Umbilical cord (tissue), 1 donor: ENCODE measurements at regions not wholly inside any gene's neighbourhood (a gene's known extent, or its start where the extent isn't known, plus 50 kb on each side); places are given as distances from the start of the nearest gene placed in this dataset.

Source experiments
- DNase-seq: peaks from one replicate; pipeline ENCODE4 v3.0.0-alpha.2; 2015; ENCODE audit warnings: low spot score

DNA sequence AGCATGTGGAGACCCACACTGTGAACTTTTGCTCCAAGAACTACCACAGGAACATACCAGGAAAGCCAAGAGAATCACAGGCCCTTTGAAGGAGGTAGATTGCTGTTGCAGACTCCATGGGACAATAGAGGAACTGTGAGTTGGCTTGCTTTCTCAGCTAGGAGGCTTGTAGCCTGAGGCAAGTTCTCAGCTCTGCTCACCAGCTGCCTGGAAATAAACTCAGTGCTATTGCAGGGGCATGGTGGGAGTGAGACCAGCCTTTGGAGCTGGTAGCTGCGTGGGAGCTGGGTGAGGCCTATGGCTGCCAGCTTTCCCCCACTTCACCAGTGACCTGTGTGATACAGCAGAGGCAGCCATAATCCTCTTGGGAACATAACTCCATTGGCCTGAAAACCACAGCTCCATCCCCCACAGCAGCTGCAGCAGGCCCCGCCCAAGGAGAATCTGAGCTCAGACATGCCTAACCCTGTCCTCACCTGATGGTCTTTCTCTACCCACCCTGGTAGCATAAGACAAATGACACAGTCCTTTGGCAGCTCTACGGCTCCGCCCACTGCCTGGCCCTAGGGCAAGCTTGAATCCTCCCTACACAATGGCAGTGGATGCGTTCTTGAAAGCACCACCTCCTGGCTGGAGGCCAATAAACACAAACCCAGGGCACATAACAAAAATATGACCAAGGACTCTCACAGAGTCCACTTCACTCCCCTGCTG, 389.5 kb downstream of the KIF4B start:
- DNase-seq = no peak

DNA sequence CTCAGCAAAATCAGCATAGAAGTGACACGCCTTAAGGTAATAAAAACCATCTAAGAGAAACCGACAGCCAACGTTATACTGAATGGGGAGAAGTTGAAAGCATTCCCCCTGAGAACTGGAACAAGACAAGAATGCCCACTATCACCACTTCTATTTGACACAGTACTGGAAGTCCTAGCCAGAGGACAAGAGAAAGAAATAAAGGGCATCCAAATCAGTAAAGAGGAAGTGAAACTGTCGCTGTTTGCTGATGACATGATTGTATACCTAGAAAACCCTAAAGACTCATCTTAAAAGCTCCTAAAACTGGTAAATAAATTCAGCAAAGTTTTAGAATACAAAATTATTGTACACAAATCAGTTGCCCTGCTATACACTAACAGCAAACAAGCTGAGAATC, 393.3 kb downstream of the KIF4B start:
- no peak for DNase-seq

DNA sequence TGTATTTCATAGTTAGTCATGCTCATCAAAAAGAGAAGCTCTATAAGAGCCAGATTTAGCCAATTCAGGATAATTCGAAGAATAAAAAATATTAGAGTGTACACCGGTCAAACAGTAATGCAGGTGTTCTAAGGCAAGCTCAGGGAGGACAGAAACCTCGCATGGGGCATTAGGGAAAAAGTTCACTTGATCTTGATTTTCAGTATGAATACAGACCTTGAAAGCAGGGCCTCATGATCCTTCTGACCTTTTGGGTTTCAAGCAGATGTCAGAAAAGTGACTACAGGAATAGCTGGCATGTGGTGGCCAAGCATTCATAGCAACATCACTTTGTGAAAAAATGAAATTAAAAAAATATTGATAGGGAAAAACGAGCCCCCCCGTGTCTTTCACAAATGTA, 394.9 kb downstream of the KIF4B start:
- DNase-seq = no peak

DNA sequence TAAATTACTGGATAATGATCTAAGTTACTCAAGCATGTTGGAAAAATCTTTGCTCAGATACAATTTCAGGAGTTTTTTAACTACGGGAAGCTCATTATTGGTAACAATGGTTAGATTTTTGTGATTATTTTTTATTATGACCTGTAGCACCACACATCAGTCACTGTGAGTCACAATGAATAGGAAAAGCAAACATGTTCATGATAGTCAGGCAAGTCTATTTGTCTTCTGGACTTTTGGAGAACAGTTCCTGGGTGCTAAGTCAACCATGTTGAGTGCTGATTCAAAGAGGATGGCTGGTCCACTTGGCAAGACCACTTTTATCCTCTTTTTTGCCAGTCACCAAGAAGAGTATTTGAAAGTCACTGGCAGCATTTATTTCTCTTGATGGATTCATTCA, 403.2 kb downstream of the KIF4B start:
- DNase-seq = no peak

DNA sequence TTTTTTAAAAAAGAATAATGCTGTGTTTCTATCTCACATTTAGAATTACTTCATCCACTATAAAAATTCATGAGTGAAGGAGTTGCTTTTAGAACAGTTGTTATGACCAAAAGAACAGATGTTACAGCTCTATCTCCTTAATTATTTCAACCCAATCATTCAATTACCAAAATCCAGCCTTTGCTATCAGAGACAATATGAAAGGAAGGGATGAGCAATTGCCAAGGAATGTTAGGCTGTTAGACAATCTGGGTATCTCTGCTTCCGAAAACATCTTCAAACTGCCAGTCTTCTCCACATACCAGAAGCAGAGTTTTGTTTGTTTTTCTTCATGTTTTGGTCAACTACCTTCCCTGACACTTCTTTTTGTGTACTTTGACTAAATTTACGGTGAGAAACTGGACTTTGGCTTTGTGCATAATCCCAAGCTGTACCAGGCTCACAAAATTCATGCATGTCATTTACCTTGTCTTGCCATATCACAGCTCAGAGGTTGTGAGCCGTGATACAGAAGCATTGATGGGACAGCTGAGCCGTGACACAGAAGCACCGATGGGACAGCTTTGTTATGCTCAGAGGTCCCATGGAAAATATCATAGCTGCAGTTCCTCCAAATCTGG, 405.5 kb downstream of the KIF4B start:
- peak; percentile 17 for DNase-seq

DNA sequence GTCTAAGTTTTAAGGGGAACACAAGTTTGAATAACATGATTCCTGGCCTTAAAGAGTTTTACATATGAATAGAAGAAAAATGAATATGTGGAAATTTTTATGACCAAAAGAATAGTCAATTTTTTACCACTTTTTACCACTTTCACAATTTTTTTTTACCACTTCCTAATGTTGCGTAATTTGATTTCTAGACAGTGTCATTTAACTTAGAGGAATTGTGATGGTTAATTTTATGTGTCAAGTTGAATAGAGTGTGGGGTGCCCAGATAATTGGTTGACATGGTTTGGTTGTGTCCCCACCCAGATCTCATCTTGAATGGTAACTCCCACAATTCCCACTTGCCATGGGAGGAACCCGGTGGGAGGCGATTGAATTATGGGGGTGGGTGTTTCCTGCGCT, 416.6 kb downstream of the KIF4B start:
- DNase-seq = no peak

DNA sequence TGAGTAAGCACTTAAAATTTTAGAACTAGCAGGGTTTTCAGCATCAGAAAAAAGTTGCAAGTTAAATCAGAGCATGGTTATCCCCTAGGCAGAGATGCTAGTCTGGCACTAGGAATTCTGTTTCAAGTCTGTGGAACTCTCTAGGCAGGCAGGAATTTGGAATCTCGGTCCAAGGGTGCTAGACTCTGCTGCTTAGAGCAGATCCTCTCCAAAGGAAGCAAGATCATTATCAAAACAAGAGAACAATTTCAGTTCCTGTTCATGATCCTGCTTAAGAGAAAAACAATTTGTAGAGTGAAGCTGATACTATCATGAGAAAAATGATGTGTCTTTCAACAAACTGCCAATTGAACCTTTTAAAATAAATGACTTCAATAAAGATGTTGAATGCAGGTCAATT, 420.7 kb downstream of the KIF4B start:
- DNase-seq = no peak

DNA sequence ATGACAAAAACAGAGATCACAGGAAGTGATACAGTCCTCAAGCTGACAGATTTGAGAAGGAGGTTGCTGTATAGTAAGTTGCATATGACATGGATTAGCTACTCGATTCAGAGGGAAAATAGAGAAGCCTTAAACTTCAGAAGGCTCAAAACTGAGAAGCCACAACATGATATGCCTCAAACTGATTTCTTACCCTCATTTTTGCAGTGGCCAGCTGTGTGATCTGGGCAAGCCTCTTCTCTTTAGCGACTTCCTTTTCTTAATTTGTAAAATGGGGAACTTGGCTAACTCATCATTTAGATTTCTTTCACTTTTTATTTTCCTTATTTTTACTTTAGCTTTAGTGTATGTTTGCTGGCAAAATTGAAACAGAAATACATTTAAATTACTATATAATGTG, 421.1 kb downstream of the KIF4B start:
- no peak for DNase-seq

DNA sequence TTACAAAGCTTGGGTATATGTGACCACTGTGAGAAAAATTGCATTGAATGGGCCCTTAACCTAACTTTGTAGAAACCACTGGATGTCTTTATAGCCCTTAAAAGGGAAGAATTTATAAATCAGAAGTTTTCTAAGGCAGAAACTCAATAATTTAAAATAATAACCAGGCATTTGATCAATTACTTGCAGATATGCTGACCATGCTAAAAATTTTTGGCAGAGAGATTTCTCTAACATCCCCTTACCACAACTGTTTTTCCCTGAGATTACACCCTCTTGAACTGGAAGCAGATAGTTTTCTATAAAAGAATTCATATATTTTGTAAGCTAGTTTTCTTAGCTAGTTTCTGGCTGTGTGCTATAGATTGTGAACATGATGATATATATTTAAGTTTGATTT, 428.3 kb downstream of the KIF4B start:
- DNase-seq = no peak

DNA sequence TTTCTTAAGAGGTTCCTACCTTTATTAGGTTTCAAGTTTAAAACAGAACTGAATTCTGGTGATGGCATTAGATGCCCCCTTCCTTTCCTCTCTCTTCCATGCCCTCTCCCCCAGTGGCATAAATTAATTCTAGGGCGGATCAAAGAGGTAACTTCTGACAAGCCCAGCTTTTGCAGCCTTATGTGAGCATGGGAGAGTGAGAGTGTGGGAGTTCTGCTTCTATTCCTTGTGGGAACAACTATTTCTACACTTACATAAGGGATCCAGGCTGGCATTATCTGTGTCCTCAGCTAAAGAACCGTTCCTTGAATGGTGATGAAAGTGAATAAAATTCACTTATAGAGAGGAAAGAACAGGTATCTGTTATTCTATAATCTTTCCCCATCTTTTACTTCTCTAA, 437.6 kb downstream of the KIF4B start:
- no peak for DNase-seq

DNA sequence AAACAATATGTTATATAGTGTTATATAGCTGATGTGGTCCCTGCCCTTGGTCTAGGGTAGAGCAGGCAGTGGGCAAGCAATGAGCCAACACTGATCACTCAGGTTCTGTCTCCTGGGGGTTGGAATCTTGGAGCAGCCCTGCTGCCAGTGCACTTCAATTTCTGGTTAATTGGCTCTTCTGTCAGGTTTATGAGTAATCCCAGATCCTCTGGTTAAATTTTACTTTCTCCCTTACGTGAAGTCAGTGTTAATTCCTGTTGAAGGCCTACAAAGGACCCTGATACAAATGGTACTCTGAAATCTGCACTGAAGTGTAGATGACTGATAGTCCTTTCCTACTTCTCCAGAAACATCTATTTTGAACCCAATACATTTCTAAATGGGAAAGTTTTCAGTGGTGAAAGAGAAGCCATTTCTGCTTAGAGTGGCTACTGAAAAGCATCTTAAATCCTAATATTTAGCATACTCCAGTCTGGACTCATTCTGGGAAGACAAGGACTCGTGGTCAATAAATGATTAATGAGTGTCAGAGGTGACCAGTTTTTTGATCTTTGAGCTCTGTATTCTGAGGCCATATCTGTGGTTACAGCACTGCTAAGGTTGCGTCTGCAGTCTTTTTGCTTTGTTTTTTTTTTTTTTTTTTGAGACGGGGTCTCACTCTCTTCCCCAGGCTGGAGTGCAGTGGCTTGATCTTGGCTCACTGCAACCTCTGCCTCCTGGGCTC, 442.4 kb downstream of the KIF4B start:
- DNase-seq = no peak

DNA sequence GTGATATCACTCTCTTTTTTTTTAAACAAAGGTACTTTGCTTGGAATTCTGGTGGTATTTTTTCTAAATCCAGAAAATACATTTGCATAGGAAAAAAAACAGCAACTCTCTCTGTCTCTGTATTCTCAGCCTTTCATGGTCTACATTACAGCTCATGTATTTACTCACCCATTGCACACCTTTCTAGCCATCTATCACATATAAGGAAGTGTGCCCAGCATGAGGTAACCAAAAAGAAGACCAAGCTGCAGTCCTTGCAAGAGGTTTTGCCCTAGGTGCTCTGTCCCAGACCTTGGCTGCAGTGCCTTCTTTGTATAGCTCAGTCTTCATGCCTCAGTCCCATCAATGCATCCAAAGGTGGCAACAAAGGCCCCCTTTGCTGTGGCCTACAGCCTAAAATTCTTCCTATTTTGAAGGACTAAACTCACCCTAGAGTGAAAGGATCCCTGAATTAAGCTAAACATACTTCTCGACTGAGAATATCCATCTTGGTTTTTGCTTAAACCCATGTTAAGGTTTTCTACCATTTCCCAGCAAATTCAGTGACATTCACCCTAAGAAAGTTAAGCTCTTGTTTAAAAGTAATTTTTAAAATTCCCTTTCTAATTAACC, 446.4 kb downstream of the KIF4B start:
- DNase-seq = no peak

DNA sequence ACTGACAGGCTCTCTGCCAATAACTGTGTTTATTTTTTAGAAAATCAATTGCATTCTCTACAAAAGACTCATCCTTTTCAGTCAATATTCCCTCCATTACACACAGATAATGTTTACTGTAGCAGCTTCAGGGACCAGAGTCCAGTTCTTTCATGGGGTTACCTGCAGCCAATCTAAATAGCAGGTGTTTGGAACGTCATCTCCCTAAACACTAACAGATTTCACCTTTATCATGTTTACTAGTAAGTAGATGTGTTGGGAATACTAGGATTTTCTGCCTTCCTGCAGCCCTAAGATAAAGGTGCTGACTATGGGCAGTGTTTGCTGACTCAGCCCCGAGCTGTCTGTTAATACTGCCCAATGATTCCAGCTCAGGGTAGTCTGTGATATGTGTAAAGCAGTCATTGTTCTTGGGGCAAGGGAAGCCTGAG, 447.0 kb downstream of the KIF4B start:
- no peak for DNase-seq

DNA sequence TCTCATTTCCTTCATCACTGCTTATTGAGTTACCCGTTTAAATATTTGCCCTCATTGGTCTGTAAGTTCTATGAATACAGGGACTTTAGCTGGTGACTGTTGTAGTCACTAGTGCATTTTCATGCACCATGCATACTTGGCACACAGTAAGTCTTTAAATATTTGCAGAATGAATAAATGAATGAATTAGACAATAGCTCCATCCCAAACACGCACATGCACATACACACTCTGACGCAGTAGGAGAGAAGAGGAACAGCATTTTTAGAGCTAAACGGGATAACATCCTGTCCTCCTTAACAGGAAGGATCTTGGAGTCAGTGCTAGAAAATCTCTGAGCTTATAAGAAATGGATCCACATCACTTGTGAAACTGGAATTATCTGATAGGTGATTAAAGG, 447.7 kb downstream of the KIF4B start:
- DNase-seq = no peak

DNA sequence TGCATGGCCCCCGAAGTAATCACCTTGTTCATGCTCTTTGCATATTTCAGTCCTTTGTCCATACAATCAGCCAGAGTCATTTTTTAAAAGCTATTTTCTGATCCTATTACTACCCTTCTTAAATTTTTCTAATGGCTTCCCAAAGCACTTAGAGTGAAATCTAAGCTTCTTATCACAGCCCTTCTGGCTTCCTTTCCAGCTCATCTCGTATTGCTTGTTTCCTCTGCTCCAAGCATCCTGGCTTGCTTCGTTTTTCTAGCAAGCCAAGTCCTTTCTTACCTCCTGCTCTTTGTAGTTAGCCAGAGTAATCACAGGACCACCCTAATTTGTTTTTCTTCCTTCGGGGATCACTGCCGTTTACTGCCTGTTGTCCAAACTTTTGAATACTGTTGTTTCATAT, 453.3 kb downstream of the KIF4B start:
- DNase-seq = no peak

DNA sequence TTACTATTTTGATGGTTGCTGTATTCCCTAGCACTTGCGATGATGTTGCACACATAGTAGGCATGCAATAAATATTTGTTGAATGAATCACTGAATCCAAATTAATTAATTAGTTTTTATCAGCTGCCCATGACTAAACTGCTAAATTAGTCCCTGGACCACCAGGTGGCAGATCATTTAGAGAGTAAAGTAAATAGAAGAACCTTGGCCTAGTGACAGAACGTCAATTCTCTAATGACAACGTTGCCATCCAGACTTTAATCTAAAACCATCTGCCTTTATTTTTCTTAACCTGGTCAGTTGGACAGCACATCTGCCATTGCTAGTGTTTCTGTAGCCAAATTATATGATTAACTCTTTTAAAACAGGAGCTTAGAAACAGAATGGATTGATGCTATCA, 457.5 kb downstream of the KIF4B start:
- no peak for DNase-seq

DNA sequence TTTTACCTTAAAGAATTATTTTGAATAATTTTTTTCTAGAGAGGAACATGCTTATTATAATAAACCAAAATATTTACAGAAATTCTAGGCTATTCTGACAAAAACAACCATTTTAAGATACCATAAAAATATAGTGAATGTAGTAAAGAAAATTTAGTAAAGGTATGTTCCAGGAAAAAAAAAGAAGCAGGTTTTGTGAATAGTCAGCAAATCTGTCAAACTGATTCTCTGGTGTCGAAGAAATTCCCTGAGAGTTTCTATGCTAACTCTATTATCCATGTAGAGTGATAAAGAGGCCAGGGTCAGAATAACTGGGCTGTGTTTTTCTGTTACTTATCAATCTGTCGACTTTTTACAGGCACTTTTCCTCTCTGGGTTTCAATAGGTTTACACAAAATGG, 459.2 kb downstream of the KIF4B start:
- no peak for DNase-seq

DNA sequence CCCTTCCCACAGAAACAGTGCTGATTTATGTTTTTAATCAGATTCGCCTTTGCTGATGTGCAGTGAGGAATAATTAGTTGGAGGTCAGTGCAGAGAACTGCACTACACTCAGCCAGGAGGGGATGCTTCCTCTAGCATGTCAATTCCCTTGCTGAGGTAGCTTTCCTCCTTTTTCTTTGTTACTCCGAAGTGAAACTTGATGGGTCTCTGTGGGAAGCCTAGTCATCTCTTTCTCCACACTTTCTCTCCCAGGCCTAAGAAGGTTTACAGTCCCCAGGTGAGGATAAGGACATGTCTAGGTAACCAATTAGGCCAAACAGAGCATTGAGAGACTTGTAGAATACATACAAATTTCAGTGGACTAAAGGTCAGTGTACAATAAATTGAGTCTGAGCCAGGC, 461.8 kb downstream of the KIF4B start:
- no peak for DNase-seq

DNA sequence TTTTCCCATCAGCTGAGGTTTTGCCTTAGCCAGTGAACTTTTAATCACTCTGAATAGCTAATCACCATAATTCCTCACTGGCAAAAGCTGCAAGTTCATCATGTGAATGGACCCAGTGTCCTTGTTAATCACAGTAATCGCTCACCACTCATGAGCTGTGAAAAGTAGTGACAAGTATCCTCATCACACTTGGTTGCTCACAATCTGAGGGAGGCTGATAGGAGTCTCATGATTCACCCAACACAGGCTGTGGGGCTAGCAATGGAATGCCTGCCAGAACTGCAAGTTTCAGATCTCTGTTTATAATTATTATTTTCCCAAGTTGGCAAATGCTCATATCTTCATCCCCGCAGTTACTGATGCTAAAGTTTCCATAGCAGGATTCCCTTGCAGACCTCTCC, 467.2 kb downstream of the KIF4B start:
- no peak for DNase-seq

DNA sequence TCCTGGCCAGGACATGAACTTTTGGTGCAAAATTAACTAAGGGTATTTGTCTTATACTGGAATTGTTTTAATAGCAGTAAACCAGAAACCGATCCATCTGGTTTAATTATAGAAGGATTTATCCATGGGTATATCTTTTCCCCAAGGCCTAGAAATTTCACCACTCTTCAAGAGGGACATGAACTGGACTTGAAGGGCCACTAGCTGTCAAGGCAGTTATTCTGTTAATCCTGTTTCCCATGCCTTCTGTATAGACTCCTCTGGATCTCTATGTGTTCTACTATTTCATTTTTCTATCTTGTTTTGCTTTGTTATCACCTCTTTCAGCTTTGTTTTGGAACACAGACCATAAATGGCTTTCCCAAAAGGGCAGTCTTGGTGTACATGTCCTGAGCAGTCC, 467.6 kb downstream of the KIF4B start:
- no peak for DNase-seq

DNA sequence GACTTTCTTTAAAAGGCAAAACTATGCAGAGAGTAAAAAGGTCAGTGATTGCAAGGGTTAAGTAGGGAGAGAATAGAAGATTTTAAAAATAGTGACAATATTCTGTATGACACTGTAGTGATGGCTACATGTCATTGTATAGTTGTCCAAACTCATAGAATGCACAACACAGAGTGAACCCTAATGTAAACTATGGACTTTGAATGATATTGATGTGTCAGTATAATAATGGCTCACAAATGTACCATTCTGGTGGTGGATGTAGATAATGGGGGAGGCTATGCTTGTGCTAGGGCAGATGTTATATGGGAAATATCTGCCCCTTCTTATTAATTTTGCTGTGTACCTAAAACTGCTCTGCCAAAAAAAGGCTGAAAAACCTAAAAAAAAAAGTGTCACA, 468.9 kb downstream of the KIF4B start:
- no peak for DNase-seq

DNA sequence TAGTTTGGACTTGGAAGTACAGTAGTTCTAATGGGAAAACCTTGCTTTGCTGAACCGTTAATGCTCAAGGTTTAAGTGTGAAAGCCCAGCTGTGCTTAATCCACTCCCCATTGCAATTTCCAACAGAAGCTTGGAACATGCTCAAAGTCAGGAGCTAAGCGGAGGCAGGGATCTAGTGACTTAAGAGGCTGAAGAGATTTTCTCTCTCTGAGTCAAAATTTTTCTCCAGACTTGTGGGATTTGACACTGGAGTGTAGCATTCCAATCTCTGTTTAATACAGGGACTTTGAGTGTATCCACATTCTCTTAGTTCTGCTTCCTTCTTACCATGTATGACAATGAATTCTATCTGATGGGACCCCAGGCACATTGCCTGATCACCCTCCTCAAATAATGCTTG, 471.8 kb downstream of the KIF4B start:
- DNase-seq = peak; percentile 98

DNA sequence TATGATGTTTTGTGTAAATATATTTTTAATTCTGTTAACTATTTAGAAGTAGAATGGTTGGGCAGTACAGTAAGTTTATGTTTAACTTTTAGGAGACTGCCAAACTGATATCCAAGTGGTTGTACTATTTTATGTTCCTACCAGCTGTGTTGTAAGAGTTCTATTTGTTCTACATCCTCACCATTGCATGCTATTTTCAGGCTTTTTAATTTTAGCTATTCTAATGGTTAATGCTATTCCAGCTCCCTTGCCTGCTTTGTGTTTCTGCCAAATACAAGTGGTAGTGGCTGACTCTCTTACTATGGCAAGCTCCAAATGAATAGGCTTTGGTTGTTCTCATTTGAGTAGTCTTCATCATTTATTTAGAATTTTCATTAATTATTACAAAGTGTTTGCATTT, 476.4 kb downstream of the KIF4B start:
- DNase-seq = no peak
